IPS-20b (cell line): ENCODE measurements at regions not wholly inside any gene's neighbourhood (a gene's known extent, or its start where the extent isn't known, plus 50 kb on each side); places are given as distances from the start of the nearest gene placed in this dataset.
"Not testable (repeated sequence)": the region's sequence is repeated elsewhere in the genome, so short reads cannot be mapped to it uniquely, and the experiment has no call there.

ENCODE experiments used
- H3K27ac ChIP-seq: one replicate; pipeline ENCODE4 v1.5.1; 2013; ENCODE audit warnings: low read length
- H3K27me3 ChIP-seq: 2 replicates; pipeline ENCODE4 v1.6.1; 2013; ENCODE audit warnings: mild to moderate bottlenecking, low read length, inconsistent platforms; ENCODE audit not compliant: insufficient read depth
- H3K36me3 ChIP-seq: 2 replicates; pipeline ENCODE4 v1.6.1; 2013; ENCODE audit warnings: low read depth, mild to moderate bottlenecking, inconsistent platforms, low read length, moderate library complexity; ENCODE audit not compliant: insufficient read depth
- H3K4me1 ChIP-seq: 2 replicates; pipeline ENCODE4 v1.6.1; 2013; ENCODE audit warnings: mild to moderate bottlenecking, control low read depth, inconsistent platforms, low read length, moderate library complexity; ENCODE audit not compliant: insufficient read depth
- H3K4me3 ChIP-seq: 2 replicates; pipeline ENCODE4 v1.5.1; 2013; ENCODE audit warnings: mild to moderate bottlenecking, low read length, inconsistent platforms
- H3K9ac ChIP-seq: 2 replicates; pipeline ENCODE4 v1.6.1; 2013; ENCODE audit warnings: low read depth, mild to moderate bottlenecking, inconsistent platforms, low read length, moderate library complexity
- H3K9me3 ChIP-seq: 2 replicates; pipeline ENCODE4 v1.6.1; 2013; ENCODE audit warnings: mild to moderate bottlenecking, low read depth, low read length, inconsistent platforms; ENCODE audit not compliant: insufficient read depth

GRCh38 chr3:102346897-102347296 lies 87.9 kb upstream of the ZPLD1 start:
- Histone ChIP-seq H3K27ac (no peak overlapping the region), H3K27me3 (no peaks in the 10 kb centered on the region), H3K36me3 (no peaks in the 10 kb centered on the region), H3K4me1 (no peaks in the 10 kb centered on the region), H3K4me3 (no peak overlapping the region), H3K9ac (no peak overlapping the region), H3K9me3 (no peaks in the 10 kb centered on the region)

- Histone ChIP-seq H3K4me1 (no peaks in the 10 kb centered on the region), H3K4me3 (no peak overlapping the region), H3K9me3 (no peaks in the 10 kb centered on the region), H3K27me3 (no peaks in the 10 kb centered on the region), H3K9ac (no peak overlapping the region), H3K36me3 (no peaks in the 10 kb centered on the region), H3K27ac (no peak overlapping the region)
Measured at GRCh38 chr3:102348904-102349303, 85.9 kb upstream of the ZPLD1 start.

DNA sequence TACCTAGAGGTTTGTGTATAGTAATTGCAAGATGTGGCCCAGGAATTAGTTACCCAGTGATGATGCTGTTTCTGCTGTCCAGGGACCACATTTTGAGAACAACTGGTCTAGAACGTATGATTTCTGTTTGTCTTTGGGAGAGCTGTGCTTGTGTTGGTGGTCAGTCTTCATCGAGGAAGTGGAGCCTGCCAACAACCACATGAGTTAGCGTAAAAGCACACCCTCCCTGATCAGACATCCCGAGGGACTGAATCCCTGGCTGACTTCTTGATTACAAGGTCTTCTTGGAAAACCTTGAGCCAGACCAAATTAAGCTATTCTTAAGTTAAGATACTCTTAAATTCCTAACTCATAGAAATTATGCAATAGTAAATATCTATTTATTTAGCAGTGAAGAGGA lies 81.7 kb upstream of the ZPLD1 start:
- H3K36me3 ChIP-seq = no peaks in the 10 kb centered on the region
- H3K4me1 ChIP-seq = no peaks in the 10 kb centered on the region; the same call in 1 of the 2 replicates
- no peak overlapping the region for H3K9ac ChIP-seq
- H3K27ac ChIP-seq = no peak overlapping the region
- H3K4me3 ChIP-seq = no peak overlapping the region
- no peaks in the 10 kb centered on the region for H3K9me3 ChIP-seq
- no peaks in the 10 kb centered on the region for H3K27me3 ChIP-seq

GRCh38 chr3:102353805-102354204 lies 81.0 kb upstream of the ZPLD1 start:
- H3K9me3 ChIP-seq = no peaks in the 10 kb centered on the region
- no peak overlapping the region for H3K9ac ChIP-seq
- no peaks in the 10 kb centered on the region for H3K36me3 ChIP-seq
- H3K27ac ChIP-seq = no peak overlapping the region
- no peaks in the 10 kb centered on the region for H3K27me3 ChIP-seq
- H3K4me1 ChIP-seq = no peaks in the 10 kb centered on the region; the same call in 1 of the 2 replicates
- H3K4me3 ChIP-seq = no peak overlapping the region

GRCh38 chr3:102354818-102355515 lies 79.8 kb upstream of the ZPLD1 start:
- Histone ChIP-seq H3K9ac (no peak overlapping the region), H3K4me3 (no peak overlapping the region), H3K27me3 (no peaks in the 10 kb centered on the region), H3K27ac (no peak overlapping the region), H3K36me3 (no peaks in the 10 kb centered on the region), H3K4me1 (peaks cover 1% of the 10 kb centered on the region; the same call in 1 of the 2 replicates), H3K9me3 (no peaks in the 10 kb centered on the region)

DNA sequence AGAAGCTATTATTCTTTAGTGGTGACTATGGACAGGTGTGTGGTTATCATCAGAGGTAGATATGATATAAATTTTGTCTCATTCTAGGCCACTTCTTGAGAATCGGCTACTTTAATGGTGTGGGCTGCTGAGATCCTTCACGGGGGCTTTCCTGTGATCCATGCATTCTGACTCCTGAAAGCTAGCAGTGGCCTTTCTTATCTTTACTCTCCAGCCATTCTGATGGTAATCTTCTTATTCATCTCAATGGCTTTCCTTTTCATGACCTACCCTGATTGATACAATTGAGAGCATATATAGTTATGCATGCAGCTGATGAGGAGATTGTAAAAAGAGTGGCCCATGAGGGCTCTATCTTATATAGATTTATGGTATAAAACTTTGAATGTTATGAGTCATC lies 78.3 kb upstream of the ZPLD1 start:
- Histone ChIP-seq H3K27ac (no peak overlapping the region), H3K36me3 (no peaks in the 10 kb centered on the region), H3K4me1 (peaks cover 8% of the 10 kb centered on the region; the same call in 1 of the 2 replicates), H3K9me3 (no peaks in the 10 kb centered on the region), H3K4me3 (no peak overlapping the region), H3K27me3 (no peaks in the 10 kb centered on the region), H3K9ac (no peak overlapping the region)

GRCh38 chr3:102357313-102357712 lies 77.5 kb upstream of the ZPLD1 start:
- not testable (repeated sequence) for H3K9ac ChIP-seq, H3K36me3 ChIP-seq, H3K27me3 ChIP-seq, H3K4me3 ChIP-seq, H3K9me3 ChIP-seq, H3K27ac ChIP-seq, H3K4me1 ChIP-seq

GRCh38 chr3:102360183-102360860 lies 74.5 kb upstream of the ZPLD1 start:
- Histone ChIP-seq H3K4me1 (peaks cover 8% of the 10 kb centered on the region; the same call in 1 of the 2 replicates), H3K9me3 (no peaks in the 10 kb centered on the region), H3K4me3 (no peak overlapping the region), H3K27ac (no peak overlapping the region), H3K9ac (no peak overlapping the region), H3K27me3 (no peaks in the 10 kb centered on the region), H3K36me3 (no peaks in the 10 kb centered on the region)

DNA sequence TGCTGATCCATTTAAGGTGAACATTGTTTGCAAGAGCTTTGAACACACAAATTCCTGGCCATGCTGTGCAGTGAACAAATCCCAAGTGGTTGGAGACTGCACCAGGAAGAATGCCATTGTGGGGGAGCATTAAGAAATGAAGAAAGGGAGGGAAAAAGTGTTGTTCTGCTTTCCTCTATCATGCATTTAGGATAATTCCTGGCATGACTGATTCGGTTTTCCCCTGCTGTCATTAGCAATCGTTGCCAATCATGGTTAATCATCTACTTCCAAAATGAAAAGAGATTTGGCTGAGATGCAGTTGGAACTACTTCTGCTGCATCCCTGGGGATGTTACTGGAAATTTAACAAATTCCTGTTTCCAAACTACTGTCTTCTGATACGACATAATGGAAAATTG lies 73.7 kb upstream of the ZPLD1 start:
- Histone ChIP-seq H3K9me3 (no peaks in the 10 kb centered on the region), H3K9ac (no peak overlapping the region), H3K4me1 (peaks cover 8% of the 10 kb centered on the region; the same call in 1 of the 2 replicates), H3K27me3 (no peaks in the 10 kb centered on the region), H3K4me3 (no peak overlapping the region), H3K36me3 (no peaks in the 10 kb centered on the region), H3K27ac (no peak overlapping the region)

GRCh38 chr3:102366116-102366515 lies 68.7 kb upstream of the ZPLD1 start:
- not testable (repeated sequence) for H3K4me1 ChIP-seq, H3K9ac ChIP-seq, H3K36me3 ChIP-seq, H3K4me3 ChIP-seq, H3K27ac ChIP-seq, H3K27me3 ChIP-seq, H3K9me3 ChIP-seq

DNA sequence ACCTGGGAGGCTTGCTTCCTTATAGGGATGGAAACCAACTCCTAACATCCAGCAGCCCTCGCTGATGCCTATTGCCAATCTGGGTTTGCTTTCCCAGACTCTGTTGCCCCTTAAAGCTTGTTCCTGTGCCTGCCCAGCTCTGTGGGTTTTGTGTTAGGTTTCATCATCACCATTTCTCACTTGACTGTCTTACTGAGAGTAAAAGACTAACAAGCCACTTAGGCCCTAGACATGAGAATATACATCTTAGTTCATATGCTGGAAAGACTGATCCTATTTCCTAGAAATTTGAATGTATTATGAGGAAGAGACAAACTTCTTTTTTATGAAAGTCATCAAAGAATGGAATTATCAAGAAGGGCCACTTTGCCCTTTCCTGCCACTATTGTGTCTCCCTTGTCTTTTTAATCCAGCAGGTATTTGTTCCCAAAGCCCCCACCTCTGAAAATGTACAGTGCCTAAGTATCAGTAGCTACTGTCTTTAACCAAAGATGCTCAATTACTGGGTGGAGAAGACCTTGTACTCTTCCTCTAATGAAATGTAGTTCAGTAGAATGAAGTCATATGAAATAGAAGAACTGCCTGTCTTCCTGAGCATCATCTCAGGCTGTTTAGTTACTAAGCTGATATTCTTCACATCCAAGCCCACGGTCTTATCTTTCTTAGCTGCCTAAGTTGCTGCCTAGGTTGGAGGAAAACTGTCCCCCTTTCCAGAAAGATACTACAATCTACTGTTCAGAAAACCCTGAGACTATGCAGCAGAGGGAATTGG lies 59.8 kb upstream of the ZPLD1 start:
- no peaks in the 10 kb centered on the region for H3K9me3 ChIP-seq
- no peak overlapping the region for H3K4me3 ChIP-seq
- H3K27me3 ChIP-seq = no peaks in the 10 kb centered on the region
- no peaks in the 10 kb centered on the region for H3K4me1 ChIP-seq
- no peaks in the 10 kb centered on the region for H3K36me3 ChIP-seq
- no peak overlapping the region for H3K27ac ChIP-seq
- no peak overlapping the region for H3K9ac ChIP-seq

GRCh38 chr3:102378216-102378615 lies 56.6 kb upstream of the ZPLD1 start:
- Histone ChIP-seq H3K9me3 (no peaks in the 10 kb centered on the region), H3K36me3 (no peaks in the 10 kb centered on the region), H3K4me1 (no peaks in the 10 kb centered on the region), H3K9ac (no peak overlapping the region), H3K27ac (no peak overlapping the region), H3K4me3 (no peak overlapping the region), H3K27me3 (no peaks in the 10 kb centered on the region)
